ENCODE measurements at regions not wholly inside any gene's neighbourhood (a gene's known extent, or its start where the extent isn't known, plus 50 kb on each side); places are given as distances from the start of the nearest gene placed in this dataset.

DNA sequence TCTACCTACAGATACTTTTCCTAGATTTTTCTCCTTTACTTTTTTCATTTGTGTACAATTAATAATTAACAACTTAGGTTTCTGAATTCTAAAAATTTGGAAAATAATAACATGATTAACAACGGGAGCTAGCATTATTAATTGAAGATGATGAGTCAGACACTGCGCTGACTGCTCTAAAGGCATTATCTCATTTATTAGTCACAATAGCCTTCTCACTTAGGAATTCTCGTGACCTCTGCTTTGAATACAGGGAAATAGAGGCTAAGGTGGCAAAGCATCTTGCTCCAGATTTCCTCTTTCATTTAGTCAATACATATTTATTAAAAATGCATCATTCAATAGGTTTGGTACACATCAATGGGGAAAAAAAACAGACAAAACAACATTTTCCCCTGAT lies 441.3 kb downstream of the PCDH18 start:
- TF ChIP-seq, protein P1, sequence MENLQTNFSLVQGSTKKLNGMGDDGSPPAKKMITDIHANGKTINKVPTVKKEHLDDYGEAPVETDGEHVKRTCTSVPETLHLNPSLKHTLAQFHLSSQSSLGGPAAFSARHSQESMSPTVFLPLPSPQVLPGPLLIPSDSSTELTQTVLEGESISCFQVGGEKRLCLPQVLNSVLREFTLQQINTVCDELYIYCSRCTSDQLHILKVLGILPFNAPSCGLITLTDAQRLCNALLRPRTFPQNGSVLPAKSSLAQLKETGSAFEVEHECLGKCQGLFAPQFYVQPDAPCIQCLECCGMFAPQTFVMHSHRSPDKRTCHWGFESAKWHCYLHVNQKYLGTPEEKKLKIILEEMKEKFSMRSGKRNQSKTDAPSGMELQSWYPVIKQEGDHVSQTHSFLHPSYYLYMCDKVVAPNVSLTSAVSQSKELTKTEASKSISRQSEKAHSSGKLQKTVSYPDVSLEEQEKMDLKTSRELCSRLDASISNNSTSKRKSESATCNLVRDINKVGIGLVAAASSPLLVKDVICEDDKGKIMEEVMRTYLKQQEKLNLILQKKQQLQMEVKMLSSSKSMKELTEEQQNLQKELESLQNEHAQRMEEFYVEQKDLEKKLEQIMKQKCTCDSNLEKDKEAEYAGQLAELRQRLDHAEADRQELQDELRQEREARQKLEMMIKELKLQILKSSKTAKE (IDR thresholded peaks at IDR 0.05; ENCODE audit: low read depth, poor library complexity, severe bottlenecking): no peak
- TF ChIP-seq REST (IDR thresholded peaks at IDR 0.05; ENCODE audit: low read depth, low read length): no peak
- no peak for TF ChIP-seq EP300 (IDR thresholded peaks at IDR 0.05; ENCODE audit: borderline replicate concordance in 1 of 2, control insufficient read depth in 1 of 2, low read depth in 2 of 2, low read length in 2 of 2)
- no peak for TF ChIP-seq MYC (IDR thresholded peaks at IDR 0.05; ENCODE audit: insufficient read depth, insufficient read length, insufficient replicate concordance, low read length, severe bottlenecking)
- no peak for TF ChIP-seq MXI1 (IDR thresholded peaks at IDR 0.05; ENCODE audit: low read depth, low read length)
- no peak for TF ChIP-seq POLR2AphosphoS5 (IDR thresholded peaks at IDR 0.05; ENCODE audit: low read length)
- no peak for TF ChIP-seq ZNF274 (IDR thresholded peaks at IDR 0.05; ENCODE audit: insufficient read depth, insufficient read length)
- no peak for TF ChIP-seq POLR2AphosphoS2 (IDR thresholded peaks at IDR 0.05; ENCODE audit: low read depth, low read length)
- TF ChIP-seq, protein P2, sequence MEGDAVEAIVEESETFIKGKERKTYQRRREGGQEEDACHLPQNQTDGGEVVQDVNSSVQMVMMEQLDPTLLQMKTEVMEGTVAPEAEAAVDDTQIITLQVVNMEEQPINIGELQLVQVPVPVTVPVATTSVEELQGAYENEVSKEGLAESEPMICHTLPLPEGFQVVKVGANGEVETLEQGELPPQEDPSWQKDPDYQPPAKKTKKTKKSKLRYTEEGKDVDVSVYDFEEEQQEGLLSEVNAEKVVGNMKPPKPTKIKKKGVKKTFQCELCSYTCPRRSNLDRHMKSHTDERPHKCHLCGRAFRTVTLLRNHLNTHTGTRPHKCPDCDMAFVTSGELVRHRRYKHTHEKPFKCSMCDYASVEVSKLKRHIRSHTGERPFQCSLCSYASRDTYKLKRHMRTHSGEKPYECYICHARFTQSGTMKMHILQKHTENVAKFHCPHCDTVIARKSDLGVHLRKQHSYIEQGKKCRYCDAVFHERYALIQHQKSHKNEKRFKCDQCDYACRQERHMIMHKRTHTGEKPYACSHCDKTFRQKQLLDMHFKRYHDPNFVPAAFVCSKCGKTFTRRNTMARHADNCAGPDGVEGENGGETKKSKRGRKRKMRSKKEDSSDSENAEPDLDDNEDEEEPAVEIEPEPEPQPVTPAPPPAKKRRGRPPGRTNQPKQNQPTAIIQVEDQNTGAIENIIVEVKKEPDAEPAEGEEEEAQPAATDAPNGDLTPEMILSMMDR (IDR thresholded peaks at IDR 0.05 in 2 of 3, conservative IDR thresholded peaks at IDR 0.05 in 1 of 3; ENCODE audit: control insufficient read depth in 2 of 3, extremely low read depth in 1 of 3, insufficient read depth in 1 of 3, low read depth in 3 of 3, low read length in 3 of 3): no peak
- TF ChIP-seq, protein P3, sequence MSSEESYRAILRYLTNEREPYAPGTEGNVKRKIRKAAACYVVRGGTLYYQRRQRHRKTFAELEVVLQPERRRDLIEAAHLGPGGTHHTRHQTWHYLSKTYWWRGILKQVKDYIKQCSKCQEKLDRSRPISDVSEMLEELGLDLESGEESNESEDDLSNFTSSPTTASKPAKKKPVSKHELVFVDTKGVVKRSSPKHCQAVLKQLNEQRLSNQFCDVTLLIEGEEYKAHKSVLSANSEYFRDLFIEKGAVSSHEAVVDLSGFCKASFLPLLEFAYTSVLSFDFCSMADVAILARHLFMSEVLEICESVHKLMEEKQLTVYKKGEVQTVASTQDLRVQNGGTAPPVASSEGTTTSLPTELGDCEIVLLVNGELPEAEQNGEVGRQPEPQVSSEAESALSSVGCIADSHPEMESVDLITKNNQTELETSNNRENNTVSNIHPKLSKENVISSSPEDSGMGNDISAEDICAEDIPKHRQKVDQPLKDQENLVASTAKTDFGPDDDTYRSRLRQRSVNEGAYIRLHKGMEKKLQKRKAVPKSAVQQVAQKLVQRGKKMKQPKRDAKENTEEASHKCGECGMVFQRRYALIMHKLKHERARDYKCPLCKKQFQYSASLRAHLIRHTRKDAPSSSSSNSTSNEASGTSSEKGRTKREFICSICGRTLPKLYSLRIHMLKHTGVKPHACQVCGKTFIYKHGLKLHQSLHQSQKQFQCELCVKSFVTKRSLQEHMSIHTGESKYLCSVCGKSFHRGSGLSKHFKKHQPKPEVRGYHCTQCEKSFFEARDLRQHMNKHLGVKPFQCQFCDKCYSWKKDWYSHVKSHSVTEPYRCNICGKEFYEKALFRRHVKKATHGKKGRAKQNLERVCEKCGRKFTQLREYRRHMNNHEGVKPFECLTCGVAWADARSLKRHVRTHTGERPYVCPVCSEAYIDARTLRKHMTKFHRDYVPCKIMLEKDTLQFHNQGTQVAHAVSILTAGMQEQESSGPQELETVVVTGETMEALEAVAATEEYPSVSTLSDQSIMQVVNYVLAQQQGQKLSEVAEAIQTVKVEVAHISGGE (CRISPR knock-in tag; IDR thresholded peaks at IDR 0.05): no peak
- TF ChIP-seq ATF2 (IDR thresholded peaks at IDR 0.05; ENCODE audit: low read length): no peak
- no peak for TF ChIP-seq ESRRA (IDR thresholded peaks at IDR 0.05; ENCODE audit: low read length)
- no peak for TF ChIP-seq NFYA (IDR thresholded peaks at IDR 0.05; ENCODE audit: borderline replicate concordance, low read depth, low read length)
- no peak for TF ChIP-seq SUZ12 (IDR thresholded peaks at IDR 0.05; ENCODE audit: unreplicated experiment)
